Heart right ventricle (tissue), 16 donors: ENCODE measurements at regions not wholly inside any gene's neighbourhood (a gene's known extent, or its start where the extent isn't known, plus 50 kb on each side); places are given as distances from the start of the nearest gene placed in this dataset.
"Not testable (repeated sequence)": the region's sequence is repeated elsewhere in the genome, so short reads cannot be mapped to it uniquely, and the experiment has no call there.

Experiments used
- ATAC-seq, 8 donors: fragments of 200-7000 bp; cut with Tn5 transposase; one replicate each; pipeline ENCODE4 v1.9.1; 2020; ENCODE audit warnings: mild to moderate bottlenecking in 8 of 8, moderate library complexity in 8 of 8, moderate number of reproducible peaks in 1 of 8
- DNase-seq, 2 donors: peaks; one replicate each; pipeline ENCODE4 v3.0.0-alpha.2; 2020
- H3K27ac ChIP-seq, 10 donors: fragments of 200-600 bp; sonication (generic) in 2 of 10; one replicate each; pipeline versions ENCODE4 v1.5.0 to v1.8.0; 2020 to 2022; ENCODE audit warnings: mild to moderate bottlenecking in 3 of 10
- H3K27me3 ChIP-seq, 7 donors: fragments of 200-600 bp; one replicate each; pipeline ENCODE4 v1.8.0; 2021 to 2022; ENCODE audit warnings: mild to moderate bottlenecking in 2 of 7
- H3K36me3 ChIP-seq, 9 donors: fragments of 200-600 bp; sonication (generic) in 1 of 9; one replicate each; pipeline versions ENCODE4 v1.5.0 to v1.8.0; 2020 to 2022; ENCODE audit warnings: mild to moderate bottlenecking in 2 of 9
- H3K4me1 ChIP-seq, 9 donors: fragments of 200-600 bp; sonication (generic) in 1 of 9; one replicate each; pipeline versions ENCODE4 v1.5.0 to v1.8.0; 2020 to 2022; ENCODE audit warnings: mild to moderate bottlenecking in 4 of 9
- H3K4me3 ChIP-seq, 10 donors: fragments of 200-600 bp; sonication (generic) in 2 of 10; one replicate each; pipeline versions ENCODE4 v1.5.0 to v1.8.0; 2020 to 2022; ENCODE audit warnings: mild to moderate bottlenecking in 7 of 10, moderate library complexity in 2 of 10
- H3K9me3 ChIP-seq, 11 donors: fragments of 200-600 bp in 10 of 11; sonication (generic) in 2 of 11; one replicate each; pipeline versions ENCODE4 v1.5.0 to v1.8.0; 2013 to 2022; ENCODE audit warnings: mild to moderate bottlenecking in 2 of 11, control low read depth in 1 of 11, moderate library complexity in 1 of 11
- WGBS, 2 donors: extraction: QIAGEN DNeasy Blood & Tissue Kit; methylation state at CpG; one replicate each; pipeline ENCODE4 v1.1.7; 2013; ENCODE audit warnings: inconsistent platforms in 1 of 2; 5-methylcytosine and 5-hydroxymethylcytosine counted together
- intact Hi-C, 10 donors: fragments of 100-400 bp; cut with DNase I; formaldehyde crosslinking; loops; one replicate each; pipeline versions ENCODE4 v1.11.1 to v1.14.2; 2022
- TF ChIP-seq, protein P1 (sequence below), 9 donors: fragments of 200-600 bp; sonication (generic) in 2 of 9; IDR thresholded peaks; one replicate each; pipeline versions ENCODE4 v1.5.0 to v1.8.0; 2021 to 2022; ENCODE audit warnings: antibody characterized with exemption in 9 of 9, mild to moderate bottlenecking in 5 of 9, moderate library complexity in 1 of 9
- donor health status: Arrhythmogenic right ventricular cardiomyopathy.
- donor health status: ischemic (EF 13 %, LVEDD 7.1; RV severe dilation, severe dysfunction).
- donor health status: healthy with polysubstance abuse.
- donor health status: DM: no; HTN: yes; CAD: no.
- donor health status: DM: no; HTN: no; CAD: no.
- donor health status: ischemic (EF 25% LVEDD 6.9; RV normal size, moderate dysfunction).
- donor health status: ischemic (EF 25% LVEDD 5.7; RV mildly dilated, moderate dysfunction).
- donor health status: healthy.
- donor health status: DM: yes; HTN: yes; CAD: no.
- donor health status: Ischemic cardiomyopathy.
- donor health status: ischemic (EF 35%, LVEDD 5.7; RV mildly dilated, moderate dysfunction).
- donor health status: nonischemic (EF 11% LVEDD 7.7; RV severe dilation, severe dysfunction).
- donor health status: DM: yes; HTN: yes; CAD: no.
- donor health status: PGD.
- donor health status: ischemic (EF 29% LVEDD 5.4; RV normal size, mild dysfunction).
- donor health status: nonischemic (EF 23%, LVEDD 6.1; RV moderate dilation, normal function).

DNA sequence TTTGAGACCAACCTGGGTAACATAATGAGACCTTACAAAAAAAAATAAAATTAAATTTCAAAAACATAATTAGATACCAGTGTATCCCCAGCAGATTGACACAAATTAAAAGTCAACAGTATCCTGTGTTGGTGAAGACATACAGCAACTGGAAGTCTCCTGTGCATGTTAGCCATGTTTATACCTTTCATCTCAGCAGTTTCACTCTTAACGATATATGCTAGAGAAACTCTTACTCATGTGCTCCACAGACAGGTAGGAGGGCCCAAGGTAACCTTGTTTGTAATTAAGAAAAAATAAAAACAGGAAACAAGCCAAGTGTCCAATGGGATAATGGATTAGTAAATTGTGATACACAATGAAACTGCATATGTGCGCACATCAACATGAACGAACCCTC lies 50.1 kb upstream of the N4BP3 start:
- Histone ChIP-seq H3K27ac (no peak overlapping the region), H3K9me3 (no peaks in the 10 kb centered on the region), H3K4me3 (no peak overlapping the region), H3K36me3 (no peaks in the 10 kb centered on the region), H3K27me3 (peaks cover 0 to 34% (median 0%) of the 10 kb centered on the region in 7 donors), H3K4me1 (no peaks in the 10 kb centered on the region)
- DNase-seq (no peak), ATAC-seq (no peak)
- intact Hi-C loops, result loop anchor here in 1 of 10 donors (5.0 kb wide), 1 partner anchor 456 kb away; no protein-coding TSS in a partner anchor
- 93% methylated on average over 3 of the region's 3 CpGs for WGBS, 2 donors
- TF ChIP-seq, protein P1, sequence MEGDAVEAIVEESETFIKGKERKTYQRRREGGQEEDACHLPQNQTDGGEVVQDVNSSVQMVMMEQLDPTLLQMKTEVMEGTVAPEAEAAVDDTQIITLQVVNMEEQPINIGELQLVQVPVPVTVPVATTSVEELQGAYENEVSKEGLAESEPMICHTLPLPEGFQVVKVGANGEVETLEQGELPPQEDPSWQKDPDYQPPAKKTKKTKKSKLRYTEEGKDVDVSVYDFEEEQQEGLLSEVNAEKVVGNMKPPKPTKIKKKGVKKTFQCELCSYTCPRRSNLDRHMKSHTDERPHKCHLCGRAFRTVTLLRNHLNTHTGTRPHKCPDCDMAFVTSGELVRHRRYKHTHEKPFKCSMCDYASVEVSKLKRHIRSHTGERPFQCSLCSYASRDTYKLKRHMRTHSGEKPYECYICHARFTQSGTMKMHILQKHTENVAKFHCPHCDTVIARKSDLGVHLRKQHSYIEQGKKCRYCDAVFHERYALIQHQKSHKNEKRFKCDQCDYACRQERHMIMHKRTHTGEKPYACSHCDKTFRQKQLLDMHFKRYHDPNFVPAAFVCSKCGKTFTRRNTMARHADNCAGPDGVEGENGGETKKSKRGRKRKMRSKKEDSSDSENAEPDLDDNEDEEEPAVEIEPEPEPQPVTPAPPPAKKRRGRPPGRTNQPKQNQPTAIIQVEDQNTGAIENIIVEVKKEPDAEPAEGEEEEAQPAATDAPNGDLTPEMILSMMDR (IDR thresholded peaks at IDR 0.05), result no peak

DNA sequence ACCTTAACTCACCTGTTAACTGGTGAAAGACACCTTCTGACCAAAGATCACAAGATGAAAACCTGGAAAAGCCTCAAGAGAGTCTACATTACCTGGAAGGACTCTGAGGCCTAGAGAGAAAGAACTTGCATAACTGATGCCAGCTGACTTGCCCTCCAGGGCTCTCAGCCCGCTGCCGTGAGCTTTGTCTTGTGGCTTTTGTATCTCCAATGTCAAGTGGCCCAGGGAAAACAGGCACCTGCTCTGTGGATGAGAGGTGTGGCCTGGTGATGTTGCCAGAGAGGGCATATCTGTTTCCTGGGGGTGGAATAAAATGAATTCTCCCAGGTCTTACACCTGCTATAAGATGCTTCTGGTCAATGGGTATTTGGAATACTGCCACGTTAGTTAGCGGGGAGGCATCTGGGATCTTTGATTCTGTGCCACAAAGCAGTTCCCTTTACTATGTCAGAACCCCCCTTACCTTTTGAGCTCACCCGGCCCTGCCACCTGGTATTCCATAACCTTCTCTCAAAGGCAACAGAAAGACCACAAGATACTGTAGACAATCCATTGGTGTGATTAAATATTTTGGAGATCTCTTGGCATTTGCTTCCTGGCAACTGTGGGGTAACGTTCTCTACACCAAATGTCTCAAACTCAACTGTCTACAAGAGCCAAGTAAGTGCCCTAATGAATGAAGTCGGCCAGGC lies 54.9 kb upstream of the N4BP3 start:
- peaks cover 0 to 22% (median 0%) of the 10 kb centered on the region in 7 donors for H3K27me3 ChIP-seq
- H3K4me1 ChIP-seq, result no peaks in the 10 kb centered on the region
- ATAC-seq (no peak), DNase-seq (no peak)
- no peak overlapping the region for H3K27ac ChIP-seq
- no peaks in the 10 kb centered on the region for H3K9me3 ChIP-seq
- H3K4me3 ChIP-seq, result no peak overlapping the region
- WGBS, 2 donors, result 81 to 83% methylated on average over 7 of the region's 7 CpGs
- intact Hi-C loops, result no loop called here
- TF ChIP-seq, protein P1 (IDR thresholded peaks at IDR 0.05), result no peak
- no peaks in the 10 kb centered on the region for H3K36me3 ChIP-seq

DNA sequence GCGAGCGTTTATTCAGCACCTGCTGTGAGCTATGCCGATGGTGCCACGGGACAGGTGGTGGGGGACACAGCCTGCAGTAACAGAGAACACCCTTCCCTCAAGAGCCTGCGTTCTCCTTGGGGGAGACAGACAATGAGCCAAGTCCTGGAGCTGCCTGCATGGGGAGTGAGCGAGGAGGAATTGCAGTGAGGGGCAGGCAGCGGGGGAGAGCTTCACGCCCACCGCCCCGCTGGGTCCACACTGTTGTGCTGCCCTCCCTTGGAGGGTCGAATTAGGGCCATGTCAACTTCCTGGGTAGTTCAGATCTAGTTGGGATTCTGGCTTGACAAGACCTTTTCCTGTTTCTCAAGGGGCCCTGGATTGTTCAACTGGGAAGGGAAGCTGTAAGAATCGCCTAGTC lies 55.5 kb upstream of the N4BP3 start:
- ATAC-seq, result no peak
- H3K27me3 ChIP-seq, result peaks cover 0 to 22% (median 0%) of the 10 kb centered on the region in 7 donors
- 68 to 73% methylated on average over 12 of the region's 12 CpGs for WGBS, 2 donors
- no peaks in the 10 kb centered on the region for H3K9me3 ChIP-seq
- TF ChIP-seq, protein P1 (IDR thresholded peaks at IDR 0.05), result no peak
- H3K4me1 ChIP-seq, result no peaks in the 10 kb centered on the region
- H3K27ac ChIP-seq, result no peak overlapping the region
- no peaks in the 10 kb centered on the region for H3K36me3 ChIP-seq
- no peak overlapping the region for H3K4me3 ChIP-seq
- DNase-seq, result no peak
- intact Hi-C loops, result no loop called here

DNA sequence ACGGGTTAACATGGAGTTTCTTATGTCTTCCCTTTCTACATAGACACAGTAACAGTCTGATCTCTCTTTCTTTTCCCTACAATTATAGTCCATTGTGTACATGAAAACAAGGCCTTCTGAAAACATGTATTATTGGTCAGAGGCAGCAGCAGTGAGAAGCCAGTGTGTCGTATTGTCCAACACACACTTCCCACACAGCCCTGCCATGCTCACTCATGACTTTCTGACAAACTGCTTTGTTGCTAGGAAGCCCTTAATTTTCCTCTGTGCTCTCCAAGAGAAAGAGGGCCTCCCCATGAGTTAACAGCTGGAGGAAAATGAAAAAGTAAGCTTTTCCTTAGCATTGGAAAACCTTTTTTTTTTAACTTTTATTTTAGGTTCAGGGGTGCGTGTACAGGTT lies 56.4 kb upstream of the N4BP3 start:
- H3K4me3 ChIP-seq, result no peak overlapping the region
- peaks cover 0 to 22% (median 0%) of the 10 kb centered on the region in 7 donors for H3K27me3 ChIP-seq
- no peak overlapping the region for H3K27ac ChIP-seq
- H3K36me3 ChIP-seq, result no peaks in the 10 kb centered on the region
- ATAC-seq (no peak), DNase-seq (no peak)
- intact Hi-C loops, result no loop called here
- H3K4me1 ChIP-seq, result no peaks in the 10 kb centered on the region
- 89 to 93% methylated on average over 3 of the region's 3 CpGs for WGBS, 2 donors
- H3K9me3 ChIP-seq, result no peaks in the 10 kb centered on the region
- TF ChIP-seq, protein P1 (IDR thresholded peaks at IDR 0.05), result no peak

DNA sequence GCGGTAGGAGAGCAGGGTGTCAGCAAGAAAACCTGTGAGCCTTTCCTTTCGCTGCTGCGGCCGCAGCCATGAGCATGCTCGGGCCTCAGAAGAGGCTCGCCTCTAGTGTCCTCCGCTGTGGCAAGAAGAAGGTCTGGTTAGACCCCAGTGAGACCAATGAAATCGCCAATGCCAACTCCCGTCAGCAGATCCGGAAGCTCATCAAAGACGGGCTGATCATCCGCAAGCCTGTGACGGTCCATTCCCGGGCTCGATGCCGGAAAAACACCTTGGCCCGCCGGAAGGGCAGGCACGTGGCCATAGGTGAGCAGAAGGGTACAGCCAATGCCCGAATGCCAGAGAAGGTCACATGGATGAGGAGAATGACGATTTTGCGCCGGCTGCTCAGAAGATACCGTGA lies 57.8 kb upstream of the N4BP3 start:
- H3K36me3 ChIP-seq, H3K27ac ChIP-seq, H3K9me3 ChIP-seq, ATAC-seq, intact Hi-C loops, H3K4me1 ChIP-seq, H3K4me3 ChIP-seq, DNase-seq: not testable (repeated sequence)
- 93 to 95% methylated on average over 24 of the region's 24 CpGs for WGBS, 2 donors
- peaks cover 0 to 16% (median 0%) of the 10 kb centered on the region in 7 donors for H3K27me3 ChIP-seq

DNA sequence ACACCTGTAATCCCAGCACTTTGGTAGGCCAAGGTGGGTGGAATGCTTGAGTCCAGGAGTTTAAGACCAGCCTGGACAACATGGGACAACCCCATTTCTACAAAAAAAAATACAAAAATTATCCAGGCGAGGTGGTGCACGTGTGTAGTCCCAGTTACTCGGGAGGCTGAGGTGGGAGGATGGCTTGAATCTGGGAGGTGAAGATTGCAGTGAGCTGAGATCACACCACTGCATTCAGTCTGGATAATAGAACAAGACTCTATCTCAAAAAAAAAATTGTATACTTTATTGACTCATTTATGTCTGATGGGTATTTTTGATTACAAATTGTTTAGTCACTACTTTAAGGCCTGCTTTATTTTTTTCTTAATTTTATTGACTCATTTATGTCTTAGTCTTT lies 56.0 kb upstream of the PROP1 start:
- 80 to 97% methylated on average over 3 of the region's 3 CpGs for WGBS, 2 donors
- H3K27ac ChIP-seq, ATAC-seq, H3K36me3 ChIP-seq, H3K9me3 ChIP-seq, H3K27me3 ChIP-seq, H3K4me1 ChIP-seq, DNase-seq, intact Hi-C loops, H3K4me3 ChIP-seq: not testable (repeated sequence)

DNA sequence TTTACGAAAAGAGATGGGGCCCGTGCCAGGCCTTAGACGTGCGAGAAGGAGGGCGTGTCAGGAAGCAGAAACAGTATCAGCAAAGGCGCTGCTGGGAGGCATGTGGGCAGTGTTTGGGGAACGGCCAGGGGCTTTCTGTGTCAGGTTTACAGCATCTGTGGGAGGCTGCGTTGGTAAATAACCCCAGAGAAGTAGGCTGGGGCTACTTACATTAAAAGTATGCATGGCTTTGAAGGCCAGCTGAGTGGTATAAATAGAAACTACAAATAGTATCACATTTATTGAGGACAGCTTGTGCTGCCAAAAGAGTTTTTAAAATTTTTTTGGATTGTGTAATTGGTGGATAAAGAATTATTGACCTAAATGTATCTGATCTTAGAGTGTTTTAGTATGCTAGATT lies 54.8 kb upstream of the PROP1 start:
- H3K27ac ChIP-seq, H3K4me1 ChIP-seq, H3K4me3 ChIP-seq, H3K9me3 ChIP-seq, DNase-seq, H3K27me3 ChIP-seq, H3K36me3 ChIP-seq, intact Hi-C loops, ATAC-seq: not testable (repeated sequence)
- WGBS, 2 donors, result no CpG with 5 or more reads among the region's 8 CpGs

DNA sequence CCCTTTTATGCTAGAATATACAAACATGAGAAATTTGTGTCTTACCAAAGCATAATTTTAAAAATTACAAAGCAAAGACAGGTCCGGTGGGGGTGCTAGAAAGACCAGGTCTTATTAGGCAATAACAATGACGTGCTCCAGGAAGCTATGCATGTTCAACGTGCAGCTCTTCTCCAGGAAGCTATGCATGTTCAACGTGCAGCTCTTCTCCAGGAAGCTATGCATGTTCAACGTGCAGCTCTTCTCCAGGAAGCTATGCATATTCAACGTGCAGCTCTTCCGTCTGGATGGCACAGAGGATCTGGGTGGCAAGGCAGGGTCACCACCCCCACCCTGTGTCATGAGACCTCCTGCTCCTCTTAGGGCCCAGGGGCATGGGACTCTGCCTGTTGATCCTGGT lies 51.9 kb upstream of the PROP1 start:
- ATAC-seq, H3K27ac ChIP-seq, intact Hi-C loops, H3K9me3 ChIP-seq, H3K4me3 ChIP-seq, H3K27me3 ChIP-seq, DNase-seq, H3K4me1 ChIP-seq, H3K36me3 ChIP-seq: not testable (repeated sequence)
- WGBS, 2 donors, result 51 to 69% methylated on average over 4 of the region's 7 CpGs
